ENCODE measurements at regions not wholly inside any gene's neighbourhood (a gene's known extent, or its start where the extent isn't known, plus 50 kb on each side); places are given as distances from the start of the nearest gene placed in this dataset.

GRCh38 chr7:109391240-109391639 lies 821.6 kb downstream of the DNAJB9 start:
- no peak overlapping the region for H3K4me3 ChIP-seq (replicated peaks in 1 of 3; ENCODE audit: insufficient read depth in 1 of 3, low read depth in 2 of 3, low read length in 3 of 3)
- no peak overlapping the region for H2AFZ ChIP-seq (ENCODE audit: low read length)
- no peaks in the 10 kb centered on the region for H3K4me1 ChIP-seq (ENCODE audit: insufficient read depth, low read length)
- no TSS peak for BruUV-seq (replicated peaks)
- in situ Hi-C loops (cut with HindIII; ENCODE audit: extremely low pct_ligation_motif_present, low pct_unique_long_range_greater_than_20kb) (no loop called here), intact Hi-C loops (cut with micrococcal nuclease; ENCODE audit: unreplicated experiment) (no loop called here)
- H3K79me2 ChIP-seq (ENCODE audit: insufficient read depth, low read length): no peaks in the 10 kb centered on the region
- no peaks in the 10 kb centered on the region for H3K36me3 ChIP-seq (replicated peaks in 1 of 2; ENCODE audit: control insufficient read depth in 1 of 2, insufficient read depth in 2 of 2, low read length in 2 of 2)
- no peaks in the 10 kb centered on the region for H4K20me1 ChIP-seq (ENCODE audit: insufficient read depth, low read length)
- H3K4me2 ChIP-seq (ENCODE audit: low read depth, low read length): no peak overlapping the region
- DNase-seq (ENCODE audit: low spot score): no peak
- no peak for TF ChIP-seq CEBPB (IDR thresholded peaks at IDR 0.05; ENCODE audit: borderline replicate concordance, low read depth, low read length)
- no peak for TF ChIP-seq ZNF720 (CRISPR knock-in tag; IDR thresholded peaks at IDR 0.05)
- TF ChIP-seq RAD21 (CRISPR knock-in tag; IDR thresholded peaks at IDR 0.05): no peak
- TF ChIP-seq MBNL3 (CRISPR knock-in tag; conservative IDR thresholded peaks at IDR 0.05): no peak
- no peak for TF ChIP-seq NCOR1 (IDR thresholded peaks at IDR 0.05; ENCODE audit: borderline replicate concordance, low read length)
- TF ChIP-seq BHLHE40 (IDR thresholded peaks at IDR 0.05; ENCODE audit: low read length): no peak
- no peak for TF ChIP-seq ZFY (CRISPR knock-in tag; IDR thresholded peaks at IDR 0.05)
- TF ChIP-seq MIER2 (CRISPR knock-in tag; IDR thresholded peaks at IDR 0.05): no peak
- TF ChIP-seq CENPT (CRISPR knock-in tag; IDR thresholded peaks at IDR 0.05; ENCODE audit: low read depth): no peak
- TF ChIP-seq TRIM22 (IDR thresholded peaks at IDR 0.05): no peak
- TF ChIP-seq ZBED4 (CRISPR knock-in tag; IDR thresholded peaks at IDR 0.05; ENCODE audit: borderline replicate concordance): no peak
- no peak for TF ChIP-seq ETV5 (CRISPR knock-in tag; IDR thresholded peaks at IDR 0.05; ENCODE audit: borderline replicate concordance)
- H3K9me3 ChIP-seq (ENCODE audit: low read length): no peaks in the 10 kb centered on the region; the same call in 1 of the 2 replicates
- H3K9ac ChIP-seq (ENCODE audit: insufficient read depth, low read depth, low read length): no peak overlapping the region
- FAIRE-seq: no peak
- H3K27me3 ChIP-seq (ENCODE audit: control insufficient read depth in 1 of 2, insufficient read depth in 2 of 2, low read length in 2 of 2): no peaks in the 10 kb centered on the region
- no peak for ATAC-seq
- H3K27ac ChIP-seq (ENCODE audit: extremely low read length, insufficient read depth, low read length): no peak overlapping the region
- WGBS (ENCODE audit: low lambda C conversion rate): 5% methylated on average over 3 of the region's 3 CpGs
- POLR2A ChIA-PET: no interaction called here
- CTCF ChIA-PET (ENCODE audit: low intra/inter-chr PET ratio, low total read pairs): no interaction called here
